SU-DHL-6 (cell line): ENCODE measurements at regions not wholly inside any gene's neighbourhood (a gene's known extent, or its start where the extent isn't known, plus 50 kb on each side); places are given as distances from the start of the nearest gene placed in this dataset.

ENCODE experiments used
- H2AFZ ChIP-seq: fragments of 200-600 bp; sonication (generic); 2 replicates; pipeline ENCODE4 v1.6.1; 2014; ENCODE audit warnings: low read depth, mild to moderate bottlenecking, moderate library complexity, mixed read lengths, antibody characterized with exemption, low read length; ENCODE audit not compliant: severe bottlenecking
- H3F3A ChIP-seq: fragments of 200-600 bp; shearing (Covaris generic); 2 replicates; pipeline ENCODE4 v1.6.0; 2016; ENCODE audit warnings: antibody characterized with exemption, mild to moderate bottlenecking; ENCODE audit not compliant: insufficient read depth
- H3K27ac ChIP-seq: fragments of 200-600 bp; sonication (generic); 2 replicates; pipeline ENCODE4 v1.5.1; 2016; ENCODE audit warnings: low read depth, mild to moderate bottlenecking, low read length, moderate library complexity, mixed read lengths
- H3K27me3 ChIP-seq: fragments of 200-600 bp; sonication (generic), shearing (Covaris generic); 2 replicates; pipeline ENCODE4 v1.6.0; 2014; ENCODE audit warnings: mild to moderate bottlenecking, low read length
- H3K36me3 ChIP-seq: fragments of 200-600 bp; sonication (generic); 2 replicates; pipeline ENCODE4 v1.6.1; 2014; ENCODE audit warnings: mild to moderate bottlenecking, low read length, mixed read lengths
- H3K4me2 ChIP-seq: fragments of 300-600, 200-600 bp; shearing (Covaris generic), sonication (generic); 2 replicates; pipeline ENCODE4 v1.6.0; 2014; ENCODE audit warnings: low read length, low read depth, mild to moderate bottlenecking; ENCODE audit not compliant: poor library complexity, severe bottlenecking
- H3K4me3 ChIP-seq: fragments of 200-600 bp; sonication (generic); 2 replicates; pipeline ENCODE4 v1.5.1; 2014; ENCODE audit warnings: antibody characterized with exemption, low read length, mild to moderate bottlenecking, mixed read lengths; ENCODE audit not compliant: insufficient read depth, poor library complexity, severe bottlenecking
- H3K79me2 ChIP-seq: fragments of 200-600 bp; sonication (generic); 2 replicates; pipeline ENCODE4 v1.6.1; 2014; ENCODE audit warnings: mild to moderate bottlenecking, low read length, moderate library complexity; ENCODE audit not compliant: insufficient read depth
- H3K9ac ChIP-seq: fragments of 200-600 bp; sonication (generic); 2 replicates; pipeline ENCODE4 v1.7.0; 2014; ENCODE audit warnings: mild to moderate bottlenecking, low read length
- H3K9me2 ChIP-seq: fragments of 200-600 bp; sonication (generic); replicated peaks from 2 replicates; pipeline ENCODE4 v1.6.1; 2014; ENCODE audit warnings: low read length; ENCODE audit not compliant: insufficient read depth
- H3K9me3 ChIP-seq: fragments of 200-600 bp; sonication (generic); 2 replicates; pipeline ENCODE4 v1.6.1; 2014; ENCODE audit warnings: low read length, mixed read lengths; ENCODE audit not compliant: insufficient read depth
- H4K20me1 ChIP-seq: fragments of 200-600 bp; sonication (generic); 2 replicates; pipeline ENCODE4 v1.6.1; 2014; ENCODE audit warnings: low read depth, mild to moderate bottlenecking, antibody characterized with exemption, low read length, moderate library complexity, mixed read lengths
- CTCF ChIP-seq: fragments of 200-600 bp; sonication (generic); IDR thresholded peaks from one replicate; pipeline ENCODE4 v1.5.1; 2017; ENCODE audit warnings: antibody characterized with exemption, mild to moderate bottlenecking, low read length, moderate library complexity; ENCODE audit not compliant: insufficient read depth, poor library complexity, severe bottlenecking
- EZH2phosphoT487 ChIP-seq: fragments of 200-600 bp; sonication (generic), shearing (Covaris generic); conservative IDR thresholded peaks from 2 replicates; pipeline ENCODE4 v1.6.1; 2018; ENCODE audit warnings: mild to moderate bottlenecking, antibody characterized with exemption, low read length, moderate library complexity, mixed read lengths

- no peak overlapping the region for H3K9ac ChIP-seq
- no peak overlapping the region for H3K4me3 ChIP-seq
- H3K36me3 ChIP-seq: no peaks in the 10 kb centered on the region
- no peak overlapping the region for H3K4me2 ChIP-seq
- H3K27ac ChIP-seq: no peak overlapping the region
- H2AFZ ChIP-seq: no peak overlapping the region
- H3K79me2 ChIP-seq: no peaks in the 10 kb centered on the region
- H4K20me1 ChIP-seq: no peaks in the 10 kb centered on the region
- H3K9me3 ChIP-seq: no peaks in the 10 kb centered on the region
- H3F3A ChIP-seq: no peaks in the 10 kb centered on the region
- TF ChIP-seq CTCF: no peak
- no peak for TF ChIP-seq EZH2phosphoT487
- no peaks in the 10 kb centered on the region for H3K27me3 ChIP-seq
- no peaks in the 10 kb centered on the region for H3K9me2 ChIP-seq
These were observed 323.3 kb upstream of the ZNF521 start for GRCh38 chr18:25675123-25675850.

GRCh38 chr18:25674183-25674582 lies 322.2 kb upstream of the ZNF521 start:
- no peaks in the 10 kb centered on the region for H3K27me3 ChIP-seq
- no peaks in the 10 kb centered on the region for H3K36me3 ChIP-seq
- no peak overlapping the region for H3K27ac ChIP-seq
- TF ChIP-seq EZH2phosphoT487 (no peak), CTCF (no peak)
- H3K4me3 ChIP-seq: no peak overlapping the region
- no peak overlapping the region for H3K4me2 ChIP-seq
- no peak overlapping the region for H3K9ac ChIP-seq
- H4K20me1 ChIP-seq: no peaks in the 10 kb centered on the region
- no peaks in the 10 kb centered on the region for H3F3A ChIP-seq
- H3K9me2 ChIP-seq: no peaks in the 10 kb centered on the region
- H2AFZ ChIP-seq: no peak overlapping the region
- no peaks in the 10 kb centered on the region for H3K9me3 ChIP-seq
- H3K79me2 ChIP-seq: no peaks in the 10 kb centered on the region

GRCh38 chr18:25672490-25672889 lies 320.5 kb upstream of the ZNF521 start:
- Histone ChIP-seq H3K79me2 (no peaks in the 10 kb centered on the region), H2AFZ (no peak overlapping the region), H4K20me1 (no peaks in the 10 kb centered on the region), H3K27me3 (no peaks in the 10 kb centered on the region), H3K9me3 (no peaks in the 10 kb centered on the region), H3K9me2 (no peaks in the 10 kb centered on the region), H3K27ac (no peak overlapping the region), H3K4me2 (no peak overlapping the region), H3K9ac (no peak overlapping the region), H3K36me3 (no peaks in the 10 kb centered on the region), H3K4me3 (no peak overlapping the region), H3F3A (no peaks in the 10 kb centered on the region)
- TF ChIP-seq CTCF: peak; percentile 22
- no peak for TF ChIP-seq EZH2phosphoT487
